Esophagus (tissue), 2 donors: ENCODE measurements at regions not wholly inside any gene's neighbourhood (a gene's known extent, or its start where the extent isn't known, plus 50 kb on each side); places are given as distances from the start of the nearest gene placed in this dataset.

Experiments used
- H3K27ac ChIP-seq, 2 donors: one replicate each; pipeline ENCODE4 v1.5.1; 2013; ENCODE audit warnings: low read depth in 2 of 2, mild to moderate bottlenecking in 2 of 2, inconsistent platforms in 1 of 2, low read length in 1 of 2, moderate library complexity in 1 of 2
- H3K27me3 ChIP-seq, 2 donors: one replicate each; pipeline ENCODE4 v1.6.1; 2013; ENCODE audit warnings: low read length in 2 of 2, control low read depth in 1 of 2, mild to moderate bottlenecking in 1 of 2; ENCODE audit not compliant: insufficient read depth in 2 of 2, control insufficient read depth in 1 of 2
- H3K36me3 ChIP-seq, 2 donors: one replicate each; pipeline ENCODE4 v1.6.1; 2013; ENCODE audit warnings: low read length in 1 of 2; ENCODE audit not compliant: control insufficient read depth in 2 of 2, insufficient read depth in 2 of 2
- H3K4me1 ChIP-seq, 2 donors: one replicate each; pipeline ENCODE4 v1.6.1; 2013; ENCODE audit warnings: low read length in 1 of 2; ENCODE audit not compliant: control insufficient read depth in 2 of 2, insufficient read depth in 2 of 2
- H3K4me3 ChIP-seq, 2 donors: one replicate each; pipeline ENCODE4 v1.5.1; 2013; ENCODE audit warnings: low read length in 2 of 2, mild to moderate bottlenecking in 2 of 2, low read depth in 1 of 2, moderate library complexity in 1 of 2
- H3K9me3 ChIP-seq, 2 donors: one replicate each; pipeline ENCODE4 v1.6.1; 2013; ENCODE audit warnings: mild to moderate bottlenecking in 2 of 2, low read depth in 1 of 2, low read length in 1 of 2, moderate library complexity in 1 of 2; ENCODE audit not compliant: control insufficient read depth in 2 of 2, insufficient read depth in 1 of 2
- WGBS, 2 donors: extraction: QIAGEN DNeasy Blood & Tissue Kit; methylation state at CpG; one replicate each; pipeline ENCODE4 v1.1.7; 2013; 5-methylcytosine and 5-hydroxymethylcytosine counted together
- donor health status: healthy with polysubstance abuse.
- donor health status: Bipolar disorder and iron deficiency.

DNA sequence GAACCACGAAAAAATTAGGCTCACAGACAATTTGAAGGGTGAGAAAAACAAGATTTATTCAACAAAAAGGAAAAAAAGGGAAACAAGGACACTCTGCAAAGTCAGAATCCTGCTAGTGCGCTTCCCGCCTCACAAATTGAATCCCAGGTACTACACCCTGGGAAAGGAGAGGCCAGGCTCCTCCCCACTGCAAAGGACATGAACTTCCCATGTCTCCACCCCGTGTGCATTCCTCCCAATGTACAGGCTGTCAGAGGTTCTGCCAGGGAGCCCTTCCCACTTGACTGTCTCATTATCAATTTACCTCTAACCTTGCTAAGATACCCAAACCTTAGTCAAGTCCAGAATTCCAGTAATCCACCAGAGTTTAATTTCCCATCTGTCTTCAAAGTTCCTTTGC, 70.4 kb upstream of the CDK1 start:
- Histone ChIP-seq H3K27me3 (no peaks in the 10 kb centered on the region), H3K4me3 (no peak overlapping the region), H3K9me3 (no peaks in the 10 kb centered on the region), H3K36me3 (no peaks in the 10 kb centered on the region), H3K27ac (no peak overlapping the region), H3K4me1 (no peaks in the 10 kb centered on the region)
- WGBS, 2 donors = 74 to 79% methylated on average over 4 of the region's 4 CpGs

DNA sequence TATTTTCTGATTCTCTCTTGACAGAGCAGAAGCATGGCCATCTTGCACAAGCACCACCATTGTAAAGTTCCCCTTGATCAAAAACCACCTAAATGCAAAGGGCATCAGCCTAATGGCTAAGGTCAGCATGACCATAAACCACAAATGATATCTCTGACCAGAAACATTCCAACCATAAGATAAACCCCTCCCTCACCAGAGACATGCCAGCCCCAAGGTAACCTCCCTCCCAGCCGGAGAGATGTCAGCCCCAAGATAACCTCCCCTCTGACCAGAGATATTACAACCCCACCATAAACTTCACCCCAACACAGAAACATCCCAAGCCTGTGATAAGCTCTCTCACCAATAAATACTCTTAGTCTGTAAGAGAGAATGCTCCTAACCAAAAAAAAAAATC, 72.1 kb upstream of the CDK1 start:
- no peaks in the 10 kb centered on the region for H3K9me3 ChIP-seq
- no peak overlapping the region for H3K27ac ChIP-seq
- no peaks in the 10 kb centered on the region for H3K36me3 ChIP-seq
- no peaks in the 10 kb centered on the region for H3K27me3 ChIP-seq
- H3K4me1 ChIP-seq = no peaks in the 10 kb centered on the region
- H3K4me3 ChIP-seq = no peak overlapping the region
- WGBS, 2 donors = 85% methylated on average over 1 of the region's 1 CpG

DNA sequence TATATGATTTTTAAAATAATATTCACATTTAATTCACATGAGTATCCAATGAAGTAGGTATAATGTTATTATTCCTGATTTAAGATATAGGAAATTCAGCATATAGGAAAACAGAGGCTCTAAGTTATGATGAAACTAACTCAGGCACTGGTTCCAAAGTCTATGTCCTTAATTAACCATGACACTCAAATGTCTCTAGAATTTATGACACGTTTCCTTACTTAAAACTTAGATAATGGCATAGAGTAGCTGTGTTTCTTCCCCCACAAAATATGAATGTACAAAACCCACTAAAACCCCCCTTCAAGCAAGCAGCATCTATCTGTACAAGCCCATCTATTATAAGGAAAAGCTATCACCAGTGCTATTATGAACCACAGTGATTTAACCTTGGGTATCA, 72.9 kb upstream of the CDK1 start:
- Histone ChIP-seq H3K27ac (no peak overlapping the region), H3K4me1 (no peaks in the 10 kb centered on the region), H3K9me3 (no peaks in the 10 kb centered on the region), H3K4me3 (no peak overlapping the region), H3K36me3 (no peaks in the 10 kb centered on the region), H3K27me3 (no peaks in the 10 kb centered on the region)
- 85 to 86% methylated on average over 1 of the region's 1 CpG for WGBS, 2 donors

DNA sequence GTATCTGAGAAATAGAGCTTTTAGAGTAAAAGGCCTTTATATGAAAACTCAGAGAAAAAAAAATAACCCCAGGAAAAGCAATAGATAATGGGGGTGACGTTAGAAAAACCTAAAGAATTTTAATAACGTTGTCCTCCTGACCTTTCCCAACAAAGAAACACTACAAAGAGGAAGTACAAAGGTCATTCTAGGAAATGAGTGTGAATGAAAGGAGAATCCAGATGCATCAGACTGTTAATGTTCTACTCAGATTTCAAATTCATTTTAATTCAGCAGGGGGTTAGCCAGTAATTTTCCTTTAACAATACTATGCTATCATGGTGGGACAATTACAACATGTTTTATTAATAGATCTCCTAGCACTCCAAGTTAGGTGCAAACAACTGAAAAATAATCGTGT, 73.8 kb upstream of the CDK1 start:
- Histone ChIP-seq H3K27ac (no peak overlapping the region), H3K36me3 (no peaks in the 10 kb centered on the region), H3K27me3 (no peaks in the 10 kb centered on the region), H3K4me1 (no peaks in the 10 kb centered on the region), H3K4me3 (no peak overlapping the region), H3K9me3 (no peaks in the 10 kb centered on the region)
- 26 to 45% methylated on average over 3 of the region's 3 CpGs for WGBS, 2 donors

GRCh38 chr10:60703266-60704041, 74.8 kb upstream of the CDK1 start:
- Histone ChIP-seq H3K27me3 (no peaks in the 10 kb centered on the region), H3K36me3 (no peaks in the 10 kb centered on the region), H3K9me3 (no peaks in the 10 kb centered on the region), H3K4me1 (no peaks in the 10 kb centered on the region), H3K4me3 (no peak overlapping the region), H3K27ac (no peak overlapping the region)
- WGBS, 2 donors = 88% methylated on average over 7 of the region's 7 CpGs

DNA sequence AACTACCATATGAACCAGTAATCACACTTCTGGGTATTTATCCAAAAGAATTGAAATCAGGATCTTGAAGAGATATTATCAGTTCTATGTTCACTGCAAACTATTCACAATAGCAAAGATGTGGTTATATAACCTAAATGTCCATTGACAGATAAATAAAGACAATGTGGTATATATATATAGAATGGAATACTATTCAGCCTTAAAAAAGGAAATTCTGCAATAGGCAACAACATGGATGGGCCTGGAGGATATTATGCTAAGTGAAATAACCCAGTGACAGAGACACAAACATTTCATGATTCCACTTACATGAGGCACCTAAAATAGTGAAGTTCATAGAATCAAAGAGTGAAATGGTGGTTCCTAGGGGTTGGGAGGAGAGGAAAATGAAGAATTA, 90.6 kb upstream of the CDK1 start:
- no peaks in the 10 kb centered on the region for H3K4me1 ChIP-seq
- H3K27ac ChIP-seq = no peak overlapping the region
- H3K27me3 ChIP-seq = no peaks in the 10 kb centered on the region
- peaks cover 0 to 2% of the 10 kb centered on the region in 2 donors for H3K9me3 ChIP-seq
- no peak overlapping the region for H3K4me3 ChIP-seq
- no peaks in the 10 kb centered on the region for H3K36me3 ChIP-seq

GRCh38 chr10:60684091-60684490, 94.2 kb upstream of the CDK1 start:
- H3K9me3 ChIP-seq = peaks cover 0 to 4% of the 10 kb centered on the region in 2 donors
- no peaks in the 10 kb centered on the region for H3K4me1 ChIP-seq
- no peak overlapping the region for H3K27ac ChIP-seq
- no peak overlapping the region for H3K4me3 ChIP-seq
- H3K36me3 ChIP-seq = no peaks in the 10 kb centered on the region
- no peaks in the 10 kb centered on the region for H3K27me3 ChIP-seq
- 91 to 92% methylated on average over 15 of the region's 15 CpGs for WGBS, 2 donors

DNA sequence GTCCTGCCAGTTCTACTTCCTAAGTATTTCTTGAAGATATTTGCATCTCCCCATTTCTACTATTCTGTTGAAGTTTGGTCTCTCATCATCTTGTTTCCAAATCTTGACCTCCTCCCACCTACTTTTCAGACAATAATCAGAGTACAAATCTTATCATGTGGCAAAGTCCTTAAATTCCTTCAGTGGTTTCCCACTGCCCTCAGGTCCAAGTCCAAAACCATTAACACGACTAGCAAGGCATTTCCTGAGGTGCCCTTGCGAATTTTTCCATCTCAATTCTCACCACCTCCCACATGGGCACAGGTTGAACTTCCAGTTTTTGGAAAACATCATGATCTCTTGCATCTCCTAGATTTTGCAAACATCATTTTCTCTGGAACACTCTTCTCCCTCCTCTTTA, 97.2 kb upstream of the CDK1 start:
- no peaks in the 10 kb centered on the region for H3K27me3 ChIP-seq
- no peak overlapping the region for H3K27ac ChIP-seq
- H3K4me3 ChIP-seq = no peak overlapping the region
- 69 to 71% methylated on average over 2 of the region's 2 CpGs for WGBS, 2 donors
- H3K36me3 ChIP-seq = no peaks in the 10 kb centered on the region
- peaks cover 0 to 4% of the 10 kb centered on the region in 2 donors for H3K9me3 ChIP-seq
- no peaks in the 10 kb centered on the region for H3K4me1 ChIP-seq

DNA sequence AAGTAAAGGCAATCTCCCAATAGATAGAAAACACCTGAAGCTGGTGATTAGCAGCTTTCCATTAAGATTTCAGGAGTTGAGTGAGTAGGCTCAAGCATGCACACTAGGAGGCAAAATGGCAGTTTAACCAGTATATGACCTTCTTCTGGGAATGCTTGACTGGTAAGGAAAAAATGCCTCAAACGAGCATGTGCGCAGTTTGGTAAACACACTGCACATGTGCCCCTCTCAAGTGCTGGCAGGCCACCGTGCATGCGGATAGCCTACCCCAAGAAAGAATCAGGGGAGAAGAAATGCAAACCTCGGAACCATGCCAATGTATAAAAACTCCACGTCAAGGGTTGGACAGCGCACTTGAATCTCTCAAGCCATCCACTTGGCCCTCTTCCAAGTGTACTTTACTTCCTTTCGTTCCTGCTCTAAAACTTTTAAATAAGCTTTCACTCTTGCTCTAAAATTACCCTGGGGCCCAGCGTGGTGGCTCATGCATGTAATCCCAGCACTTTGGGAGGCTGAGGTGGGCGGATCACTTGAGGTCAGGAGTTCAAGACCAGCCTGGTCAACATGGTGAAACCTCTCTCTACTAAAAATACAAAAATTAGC, 98.8 kb upstream of the CDK1 start:
- WGBS, 2 donors = 79 to 80% methylated on average over 10 of the region's 10 CpGs
- Histone ChIP-seq H3K4me3 (no peak overlapping the region), H3K4me1 (no peaks in the 10 kb centered on the region), H3K36me3 (no peaks in the 10 kb centered on the region), H3K27me3 (no peaks in the 10 kb centered on the region), H3K27ac (no peak overlapping the region), H3K9me3 (peaks cover 0 to 4% of the 10 kb centered on the region in 2 donors)

- Histone ChIP-seq H3K27ac (peak overlapping the region; percentile 22 to 28), H3K27me3 (no peaks in the 10 kb centered on the region), H3K36me3 (no peaks in the 10 kb centered on the region), H3K4me1 (no peaks in the 10 kb centered on the region), H3K4me3 (no peak overlapping the region), H3K9me3 (peaks cover 2 to 3% of the 10 kb centered on the region in 2 donors)
- 89 to 93% methylated on average over 4 of the region's 4 CpGs for WGBS, 2 donors
Observed at GRCh38 chr10:60678978-60679377, 99.3 kb upstream of the CDK1 start.
